ENCODE measurements at regions not wholly inside any gene's neighbourhood (a gene's known extent, or its start where the extent isn't known, plus 50 kb on each side); places are given as distances from the start of the nearest gene placed in this dataset.

DNA sequence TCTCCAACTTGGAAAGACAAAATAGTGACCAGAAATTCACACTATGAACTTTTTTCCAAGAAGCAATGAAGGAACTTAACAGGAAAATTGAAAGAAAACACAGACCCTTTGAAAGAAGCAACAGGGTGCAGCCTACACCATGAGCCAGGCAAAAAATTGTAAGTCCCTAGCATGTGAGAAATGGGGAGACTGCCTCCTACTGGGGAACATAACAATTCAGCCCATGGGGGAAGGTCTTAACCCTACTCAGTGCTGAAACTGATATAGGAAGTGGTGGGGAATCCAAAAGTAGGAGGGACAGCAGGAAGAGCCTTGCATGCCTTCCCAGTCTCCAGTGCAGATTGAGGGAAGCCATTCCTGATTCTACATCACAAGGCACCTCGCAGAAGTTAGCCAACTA is 235.1 kb upstream of the UFL1 start:
- no peak for TF ChIP-seq RARB (CRISPR knock-in tag; IDR thresholded peaks at IDR 0.05)
- TF ChIP-seq ISL1 (CRISPR knock-in tag; IDR thresholded peaks at IDR 0.05): no peak
- TF ChIP-seq OSR1 (CRISPR knock-in tag; IDR thresholded peaks at IDR 0.05): no peak
- no peak for TF ChIP-seq ZC3H10 (CRISPR knock-in tag; IDR thresholded peaks at IDR 0.05)
- TF ChIP-seq ARNTL (CRISPR knock-in tag; IDR thresholded peaks at IDR 0.05; ENCODE audit: borderline replicate concordance, low read depth): no peak
- no peak for TF ChIP-seq PPARA (CRISPR knock-in tag; IDR thresholded peaks at IDR 0.05; ENCODE audit: borderline replicate concordance)
- no peak for TF ChIP-seq ZNF565 (CRISPR knock-in tag; conservative IDR thresholded peaks at IDR 0.05; ENCODE audit: low read depth)
- TF ChIP-seq TOX (CRISPR knock-in tag; IDR thresholded peaks at IDR 0.05; ENCODE audit: borderline replicate concordance): no peak
- TF ChIP-seq, protein P1, sequence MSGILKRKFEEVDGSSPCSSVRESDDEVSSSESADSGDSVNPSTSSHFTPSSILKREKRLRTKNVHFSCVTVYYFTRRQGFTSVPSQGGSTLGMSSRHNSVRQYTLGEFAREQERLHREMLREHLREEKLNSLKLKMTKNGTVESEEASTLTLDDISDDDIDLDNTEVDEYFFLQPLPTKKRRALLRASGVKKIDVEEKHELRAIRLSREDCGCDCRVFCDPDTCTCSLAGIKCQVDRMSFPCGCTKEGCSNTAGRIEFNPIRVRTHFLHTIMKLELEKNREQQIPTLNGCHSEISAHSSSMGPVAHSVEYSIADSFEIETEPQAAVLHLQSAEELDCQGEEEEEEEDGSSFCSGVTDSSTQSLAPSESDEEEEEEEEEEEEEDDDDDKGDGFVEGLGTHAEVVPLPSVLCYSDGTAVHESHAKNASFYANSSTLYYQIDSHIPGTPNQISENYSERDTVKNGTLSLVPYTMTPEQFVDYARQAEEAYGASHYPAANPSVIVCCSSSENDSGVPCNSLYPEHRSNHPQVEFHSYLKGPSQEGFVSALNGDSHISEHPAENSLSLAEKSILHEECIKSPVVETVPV (CRISPR knock-in tag; IDR thresholded peaks at IDR 0.05): no peak
- no peak for TF ChIP-seq TCF4 (CRISPR knock-in tag; IDR thresholded peaks at IDR 0.05; ENCODE audit: borderline replicate concordance)
- TF ChIP-seq ZFP30 (CRISPR knock-in tag; IDR thresholded peaks at IDR 0.05): no peak
- no peak for TF ChIP-seq ZFP3 (CRISPR knock-in tag; IDR thresholded peaks at IDR 0.05)
- TF ChIP-seq, protein P2, sequence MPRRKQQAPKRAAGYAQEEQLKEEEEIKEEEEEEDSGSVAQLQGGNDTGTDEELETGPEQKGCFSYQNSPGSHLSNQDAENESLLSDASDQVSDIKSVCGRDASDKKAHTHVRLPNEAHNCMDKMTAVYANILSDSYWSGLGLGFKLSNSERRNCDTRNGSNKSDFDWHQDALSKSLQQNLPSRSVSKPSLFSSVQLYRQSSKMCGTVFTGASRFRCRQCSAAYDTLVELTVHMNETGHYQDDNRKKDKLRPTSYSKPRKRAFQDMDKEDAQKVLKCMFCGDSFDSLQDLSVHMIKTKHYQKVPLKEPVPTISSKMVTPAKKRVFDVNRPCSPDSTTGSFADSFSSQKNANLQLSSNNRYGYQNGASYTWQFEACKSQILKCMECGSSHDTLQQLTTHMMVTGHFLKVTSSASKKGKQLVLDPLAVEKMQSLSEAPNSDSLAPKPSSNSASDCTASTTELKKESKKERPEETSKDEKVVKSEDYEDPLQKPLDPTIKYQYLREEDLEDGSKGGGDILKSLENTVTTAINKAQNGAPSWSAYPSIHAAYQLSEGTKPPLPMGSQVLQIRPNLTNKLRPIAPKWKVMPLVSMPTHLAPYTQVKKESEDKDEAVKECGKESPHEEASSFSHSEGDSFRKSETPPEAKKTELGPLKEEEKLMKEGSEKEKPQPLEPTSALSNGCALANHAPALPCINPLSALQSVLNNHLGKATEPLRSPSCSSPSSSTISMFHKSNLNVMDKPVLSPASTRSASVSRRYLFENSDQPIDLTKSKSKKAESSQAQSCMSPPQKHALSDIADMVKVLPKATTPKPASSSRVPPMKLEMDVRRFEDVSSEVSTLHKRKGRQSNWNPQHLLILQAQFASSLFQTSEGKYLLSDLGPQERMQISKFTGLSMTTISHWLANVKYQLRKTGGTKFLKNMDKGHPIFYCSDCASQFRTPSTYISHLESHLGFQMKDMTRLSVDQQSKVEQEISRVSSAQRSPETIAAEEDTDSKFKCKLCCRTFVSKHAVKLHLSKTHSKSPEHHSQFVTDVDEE (CRISPR knock-in tag; IDR thresholded peaks at IDR 0.05): no peak
- TF ChIP-seq CSDC2 (CRISPR knock-in tag; IDR thresholded peaks at IDR 0.05): no peak
- TF ChIP-seq GLIS3 (CRISPR knock-in tag; IDR thresholded peaks at IDR 0.05): no peak
- TF ChIP-seq SNAI2 (CRISPR knock-in tag; IDR thresholded peaks at IDR 0.05): no peak
- no peak for TF ChIP-seq ZNF8 (CRISPR knock-in tag; IDR thresholded peaks at IDR 0.05)
- TF ChIP-seq, protein P3, sequence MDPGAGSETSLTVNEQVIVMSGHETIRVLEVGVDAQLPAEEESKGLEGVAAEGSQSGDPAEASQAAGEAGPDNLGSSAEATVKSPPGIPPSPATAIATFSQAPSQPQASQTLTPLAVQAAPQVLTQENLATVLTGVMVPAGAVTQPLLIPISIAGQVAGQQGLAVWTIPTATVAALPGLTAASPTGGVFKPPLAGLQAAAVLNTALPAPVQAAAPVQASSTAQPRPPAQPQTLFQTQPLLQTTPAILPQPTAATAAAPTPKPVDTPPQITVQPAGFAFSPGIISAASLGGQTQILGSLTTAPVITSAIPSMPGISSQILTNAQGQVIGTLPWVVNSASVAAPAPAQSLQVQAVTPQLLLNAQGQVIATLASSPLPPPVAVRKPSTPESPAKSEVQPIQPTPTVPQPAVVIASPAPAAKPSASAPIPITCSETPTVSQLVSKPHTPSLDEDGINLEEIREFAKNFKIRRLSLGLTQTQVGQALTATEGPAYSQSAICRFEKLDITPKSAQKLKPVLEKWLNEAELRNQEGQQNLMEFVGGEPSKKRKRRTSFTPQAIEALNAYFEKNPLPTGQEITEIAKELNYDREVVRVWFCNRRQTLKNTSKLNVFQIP (CRISPR knock-in tag; IDR thresholded peaks at IDR 0.05; ENCODE audit: borderline replicate concordance, low read depth): no peak
- ATAC-seq: no peak

DNA sequence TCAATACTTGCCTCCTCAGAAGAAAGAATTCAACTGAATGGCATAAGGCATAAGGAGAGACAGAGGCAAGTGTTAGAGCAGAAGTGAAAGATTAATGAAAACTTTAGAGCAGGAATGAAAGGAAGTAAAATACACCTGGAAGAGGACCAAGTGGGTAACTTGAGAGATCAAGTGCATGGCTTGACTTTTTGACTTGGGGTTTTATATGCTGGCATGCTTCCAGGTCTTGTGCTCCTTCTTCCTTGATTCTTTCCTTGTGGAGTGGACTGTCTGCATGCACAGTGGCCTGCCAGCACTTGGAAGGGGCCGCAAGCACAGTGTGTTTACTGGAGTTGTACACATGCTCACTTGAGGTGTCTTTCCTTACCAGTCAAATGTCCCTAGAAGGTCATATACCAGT is 222.1 kb upstream of the UFL1 start:
- no peak for TF ChIP-seq ZC3H10 (CRISPR knock-in tag; IDR thresholded peaks at IDR 0.05)
- ATAC-seq: no peak

DNA sequence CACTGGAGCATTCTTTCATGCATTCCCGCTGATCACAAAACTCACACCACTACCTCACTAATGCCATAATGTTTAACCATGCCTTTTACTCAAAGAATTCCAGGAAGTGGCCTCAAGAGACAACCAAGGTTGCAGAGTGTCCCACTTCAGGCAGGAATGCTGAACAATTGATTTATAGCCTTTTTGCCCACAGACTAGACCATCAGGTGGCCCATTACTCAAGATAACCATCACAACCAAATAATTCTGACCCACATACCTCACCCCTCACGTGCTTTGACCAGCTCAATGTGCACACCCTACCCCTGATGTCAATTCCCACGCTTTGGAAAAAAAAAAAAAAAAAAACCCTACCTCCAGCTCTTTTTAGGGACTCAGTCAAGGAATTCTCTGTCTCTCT is 220.6 kb upstream of the UFL1 start:
- TF ChIP-seq, protein P3 (CRISPR knock-in tag; IDR thresholded peaks at IDR 0.05; ENCODE audit: borderline replicate concordance, low read depth): no peak
- TF ChIP-seq TOX (CRISPR knock-in tag; IDR thresholded peaks at IDR 0.05; ENCODE audit: borderline replicate concordance): no peak
- TF ChIP-seq, protein P1 (CRISPR knock-in tag; IDR thresholded peaks at IDR 0.05): no peak
- TF ChIP-seq, protein P4, sequence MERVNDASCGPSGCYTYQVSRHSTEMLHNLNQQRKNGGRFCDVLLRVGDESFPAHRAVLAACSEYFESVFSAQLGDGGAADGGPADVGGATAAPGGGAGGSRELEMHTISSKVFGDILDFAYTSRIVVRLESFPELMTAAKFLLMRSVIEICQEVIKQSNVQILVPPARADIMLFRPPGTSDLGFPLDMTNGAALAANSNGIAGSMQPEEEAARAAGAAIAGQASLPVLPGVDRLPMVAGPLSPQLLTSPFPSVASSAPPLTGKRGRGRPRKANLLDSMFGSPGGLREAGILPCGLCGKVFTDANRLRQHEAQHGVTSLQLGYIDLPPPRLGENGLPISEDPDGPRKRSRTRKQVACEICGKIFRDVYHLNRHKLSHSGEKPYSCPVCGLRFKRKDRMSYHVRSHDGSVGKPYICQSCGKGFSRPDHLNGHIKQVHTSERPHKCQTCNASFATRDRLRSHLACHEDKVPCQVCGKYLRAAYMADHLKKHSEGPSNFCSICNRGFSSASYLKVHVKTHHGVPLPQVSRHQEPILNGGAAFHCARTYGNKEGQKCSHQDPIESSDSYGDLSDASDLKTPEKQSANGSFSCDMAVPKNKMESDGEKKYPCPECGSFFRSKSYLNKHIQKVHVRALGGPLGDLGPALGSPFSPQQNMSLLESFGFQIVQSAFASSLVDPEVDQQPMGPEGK (CRISPR knock-in tag; IDR thresholded peaks at IDR 0.05; ENCODE audit: borderline replicate concordance): no peak
- no peak for TF ChIP-seq SNAI2 (CRISPR knock-in tag; IDR thresholded peaks at IDR 0.05)
- TF ChIP-seq, protein P2 (CRISPR knock-in tag; IDR thresholded peaks at IDR 0.05): no peak
- TF ChIP-seq BACH2 (CRISPR knock-in tag; IDR thresholded peaks at IDR 0.05; ENCODE audit: borderline replicate concordance): no peak
- no peak for TF ChIP-seq ARNTL (CRISPR knock-in tag; IDR thresholded peaks at IDR 0.05; ENCODE audit: borderline replicate concordance, low read depth)
- ATAC-seq: no peak

Measured in SK-N-SH treated with all-trans-retinoic acid at 6 μM for 48 hours (cell line).